ENCODE measurements at regions not wholly inside any gene's neighbourhood (a gene's known extent, or its start where the extent isn't known, plus 50 kb on each side); places are given as distances from the start of the nearest gene placed in this dataset.
"Not testable (repeated sequence)": the region's sequence is repeated elsewhere in the genome, so short reads cannot be mapped to it uniquely, and the experiment has no call there.

- no peak for DNase-seq
Observed at GRCh38 chr2:56021579-56021978, 98.0 kb upstream of the EFEMP1 start.

DNA sequence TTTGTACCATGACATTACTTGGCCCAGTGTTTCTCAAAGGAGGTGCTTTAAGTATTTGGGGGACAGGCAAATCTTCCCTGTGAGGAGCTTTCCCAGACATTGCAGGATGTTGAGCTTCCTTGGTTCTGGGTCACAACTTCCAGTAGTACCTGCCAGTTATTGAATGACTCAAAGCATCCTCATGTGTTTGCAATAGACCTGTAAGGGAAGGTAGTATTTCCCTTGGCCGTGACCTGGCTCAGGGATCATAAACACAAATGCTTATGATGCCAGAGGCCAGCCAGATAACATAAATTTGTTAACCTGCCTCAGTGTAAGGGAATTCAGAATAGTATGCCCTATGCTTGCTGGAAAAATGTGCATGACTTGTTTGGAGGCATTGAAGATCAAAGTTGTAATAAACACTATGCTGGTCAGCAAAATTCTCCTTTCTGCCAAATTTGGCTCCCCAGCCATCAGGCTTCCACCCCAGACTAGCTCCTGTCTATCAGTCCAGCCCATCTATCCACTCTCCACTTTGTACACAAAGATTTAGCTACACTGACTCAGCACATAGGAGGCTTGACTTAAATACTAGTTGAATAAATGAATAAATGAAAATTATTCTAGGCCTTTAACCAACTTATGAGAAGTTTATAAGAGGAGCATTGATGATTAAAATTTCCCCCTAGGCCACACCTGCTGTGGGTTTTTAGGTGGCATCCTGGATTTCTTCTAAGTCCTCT is 102.0 kb upstream of the EFEMP1 start:
- DNase-seq = no peak

DNA sequence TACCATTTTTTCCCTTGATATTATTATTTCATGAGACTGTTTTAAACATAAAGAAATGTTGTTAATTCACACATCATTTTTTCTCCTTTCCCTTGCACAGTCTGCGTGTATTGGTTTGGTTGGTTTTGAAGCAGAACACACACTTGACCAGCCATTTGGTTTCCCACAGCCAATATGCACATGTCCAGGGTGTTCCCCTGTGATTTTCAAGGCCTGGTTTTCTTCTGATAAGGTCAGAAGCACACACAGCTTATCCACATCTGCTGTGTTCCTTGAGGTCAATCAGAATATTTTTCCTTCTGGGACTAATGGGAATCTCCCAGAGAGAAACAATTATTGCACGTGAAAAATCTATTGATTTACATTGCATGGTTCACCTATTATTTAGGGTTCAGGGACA is 103.2 kb upstream of the EFEMP1 start:
- DNase-seq = no peak

DNA sequence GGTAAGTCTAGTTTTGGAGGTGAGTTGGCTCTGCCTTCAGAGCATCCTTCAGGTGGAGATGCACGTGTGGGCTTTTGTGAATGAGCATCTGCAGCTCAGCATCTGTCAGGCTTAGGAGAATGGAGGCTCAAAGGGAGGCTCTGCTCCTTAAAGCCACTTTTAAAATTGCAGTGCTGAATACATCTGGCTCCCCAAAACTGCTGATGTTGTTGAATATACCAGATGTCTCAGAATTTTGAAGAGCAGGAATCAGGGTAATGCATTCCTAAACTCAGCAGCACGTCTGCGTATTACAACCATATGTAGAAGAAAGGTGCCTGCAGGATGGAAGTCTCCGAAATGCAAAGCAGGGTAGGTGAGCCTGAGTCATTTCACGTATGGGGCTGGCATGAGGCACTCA is 106.5 kb upstream of the EFEMP1 start:
- DNase-seq = no peak

GRCh38 chr2:56030901-56031300 is 107.3 kb upstream of the EFEMP1 start:
- DNase-seq = no peak

DNA sequence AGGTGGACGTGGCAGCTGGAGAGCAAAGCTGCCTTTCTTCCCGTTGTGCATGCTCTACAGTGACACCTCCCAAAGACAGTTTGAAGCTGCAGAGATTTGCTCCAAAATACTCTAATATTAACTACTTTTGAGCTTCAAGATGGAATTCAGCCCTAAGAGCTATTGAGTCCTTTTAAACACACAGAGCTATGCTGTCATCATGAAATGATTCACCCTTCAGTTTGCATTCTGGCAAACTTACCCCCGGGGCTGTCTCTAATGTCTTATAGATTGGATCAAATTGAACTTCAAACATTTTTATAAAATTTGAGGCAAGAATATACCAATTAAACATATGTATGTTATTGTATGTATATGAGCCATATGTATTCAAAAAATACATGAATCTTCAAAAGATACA is 110.7 kb upstream of the EFEMP1 start:
- DNase-seq = no peak

DNA sequence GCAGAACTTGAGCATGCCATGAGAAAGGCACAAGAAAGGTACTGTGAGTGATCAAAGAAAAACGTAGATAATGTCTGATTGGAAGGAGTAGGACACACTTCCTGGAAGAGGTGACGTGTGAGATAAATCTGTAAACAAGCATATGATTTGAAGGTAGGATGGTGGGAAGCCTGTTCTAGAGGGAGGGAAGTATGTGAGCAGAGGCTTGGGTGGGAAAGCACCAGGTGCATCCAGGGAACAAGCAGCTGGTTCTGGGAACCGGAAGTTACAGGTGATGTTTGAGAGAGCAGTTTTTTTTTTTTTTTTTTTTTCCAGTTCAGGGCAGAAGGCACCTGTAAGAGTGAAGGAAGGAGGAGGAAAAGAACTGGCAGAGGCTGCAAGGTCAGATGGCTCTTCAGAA is 116.6 kb upstream of the EFEMP1 start:
- no peak for DNase-seq

- no peak for DNase-seq
Observed at GRCh38 chr2:56040834-56041233, 117.3 kb upstream of the EFEMP1 start.

DNA sequence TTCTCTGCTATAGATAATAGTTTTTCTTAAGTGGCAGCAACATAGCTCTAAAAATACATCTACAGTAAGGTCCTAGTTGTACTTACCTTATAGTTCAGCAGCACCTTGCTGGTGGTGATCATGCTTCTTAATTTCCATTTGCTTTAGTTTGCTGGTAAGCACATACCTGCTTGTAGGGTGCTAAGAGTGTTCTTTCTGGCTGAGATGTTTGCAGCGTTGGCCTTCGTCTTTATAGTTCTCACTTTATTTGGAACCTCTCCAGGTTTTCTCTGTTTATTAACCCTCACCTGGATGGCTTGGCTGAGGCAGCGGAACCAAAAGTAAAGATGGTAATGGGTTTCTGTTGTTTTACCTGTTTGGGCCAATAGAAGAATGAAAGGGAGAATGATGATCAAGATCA is 123.6 kb upstream of the EFEMP1 start:
- DNase-seq = peak; percentile 84 to 92

- DNase-seq = no peak
Observed at GRCh38 chr2:56049233-56049845, 125.8 kb upstream of the EFEMP1 start.

DNA sequence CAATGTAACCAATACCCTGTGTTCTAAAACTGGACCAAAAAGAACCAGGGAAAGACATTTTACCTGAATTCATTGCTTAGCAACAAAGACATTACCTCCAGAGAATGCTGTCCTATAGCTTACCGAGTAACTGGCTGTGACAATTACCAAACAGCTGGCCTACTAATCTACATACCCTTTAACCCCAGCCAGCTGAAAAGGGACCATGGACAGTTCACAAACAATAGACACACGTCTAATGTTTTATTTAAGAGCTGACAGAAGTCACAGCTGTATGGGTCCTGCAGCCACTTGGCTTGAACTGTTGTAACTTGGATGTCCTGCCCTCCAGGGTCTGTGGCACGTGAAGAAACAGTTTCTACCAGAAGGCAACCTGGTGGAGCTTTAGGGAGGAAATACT is 130.1 kb upstream of the EFEMP1 start:
- DNase-seq = no peak

DNA sequence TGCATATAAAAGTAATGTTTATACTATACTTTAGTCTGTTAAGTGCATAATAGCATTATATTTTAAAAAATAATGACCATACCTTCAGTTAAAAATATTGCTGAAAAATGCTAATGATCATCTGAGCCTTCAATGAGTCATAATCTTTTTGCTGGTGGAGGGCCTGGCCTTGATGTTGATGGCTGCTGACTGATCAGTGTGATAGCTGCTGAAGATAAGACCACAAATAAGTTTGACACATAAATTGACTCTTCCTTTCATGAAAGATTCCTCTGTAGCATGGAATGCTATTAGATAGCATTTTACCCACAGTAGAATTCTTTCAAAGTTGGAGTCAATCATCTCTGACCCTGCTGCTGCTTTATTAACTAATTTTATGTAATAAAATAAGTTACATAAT is 128.4 kb upstream of the CCDC85A start:
- DNase-seq = no peak

GRCh38 chr2:56061327-56061726 is 122.5 kb upstream of the CCDC85A start:
- DNase-seq = not testable (repeated sequence)

GRCh38 chr2:56068746-56069145 is 115.0 kb upstream of the CCDC85A start:
- no peak for DNase-seq

DNA sequence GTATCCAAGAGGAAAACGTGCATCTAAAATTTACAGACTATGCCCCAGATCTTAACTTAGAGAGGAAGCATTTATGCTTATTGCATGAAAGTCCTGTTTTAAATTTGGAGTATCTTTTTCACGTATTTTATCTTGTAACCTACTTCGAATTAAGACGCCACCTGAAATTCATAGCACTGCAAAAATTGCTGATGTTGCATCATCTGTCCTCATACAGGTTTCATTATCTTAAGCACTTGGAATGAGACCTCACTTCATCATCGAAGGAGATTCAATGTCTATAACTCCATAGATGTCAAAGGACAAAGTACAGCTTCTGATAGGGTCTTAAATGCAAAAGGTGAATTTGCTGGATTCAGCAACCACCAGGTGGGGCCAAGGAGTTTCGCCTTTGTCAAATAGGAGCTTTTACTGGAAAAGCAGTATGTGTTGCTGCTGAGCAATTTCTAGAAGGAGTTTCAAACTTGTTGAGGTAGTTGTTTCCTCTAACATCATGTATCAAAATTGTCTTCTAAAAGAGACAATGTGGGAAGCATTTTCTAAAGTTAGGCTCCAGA is 106.4 kb upstream of the CCDC85A start:
- peak in 1 of 2 experiments; percentile 3 for DNase-seq

DNA sequence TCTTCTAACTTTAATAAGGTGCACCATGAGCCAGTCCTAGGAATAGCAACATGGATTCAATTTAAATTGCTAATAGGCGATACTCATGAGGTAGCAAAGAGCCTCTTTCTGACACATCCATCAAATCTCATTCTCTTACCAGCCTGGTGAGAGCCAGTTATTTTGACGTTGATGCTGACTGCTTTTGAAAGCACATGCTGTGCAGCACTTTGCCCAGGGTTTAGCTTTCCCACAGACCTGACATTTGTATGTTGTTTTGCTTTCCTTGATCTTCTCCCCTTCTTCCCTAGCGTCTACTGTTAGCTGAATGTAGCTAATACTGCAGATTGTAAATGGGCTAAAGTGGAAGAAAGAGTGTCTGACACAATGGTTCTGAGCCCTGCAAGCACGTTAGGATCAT is 101.1 kb upstream of the CCDC85A start:
- DNase-seq = no peak

DNA sequence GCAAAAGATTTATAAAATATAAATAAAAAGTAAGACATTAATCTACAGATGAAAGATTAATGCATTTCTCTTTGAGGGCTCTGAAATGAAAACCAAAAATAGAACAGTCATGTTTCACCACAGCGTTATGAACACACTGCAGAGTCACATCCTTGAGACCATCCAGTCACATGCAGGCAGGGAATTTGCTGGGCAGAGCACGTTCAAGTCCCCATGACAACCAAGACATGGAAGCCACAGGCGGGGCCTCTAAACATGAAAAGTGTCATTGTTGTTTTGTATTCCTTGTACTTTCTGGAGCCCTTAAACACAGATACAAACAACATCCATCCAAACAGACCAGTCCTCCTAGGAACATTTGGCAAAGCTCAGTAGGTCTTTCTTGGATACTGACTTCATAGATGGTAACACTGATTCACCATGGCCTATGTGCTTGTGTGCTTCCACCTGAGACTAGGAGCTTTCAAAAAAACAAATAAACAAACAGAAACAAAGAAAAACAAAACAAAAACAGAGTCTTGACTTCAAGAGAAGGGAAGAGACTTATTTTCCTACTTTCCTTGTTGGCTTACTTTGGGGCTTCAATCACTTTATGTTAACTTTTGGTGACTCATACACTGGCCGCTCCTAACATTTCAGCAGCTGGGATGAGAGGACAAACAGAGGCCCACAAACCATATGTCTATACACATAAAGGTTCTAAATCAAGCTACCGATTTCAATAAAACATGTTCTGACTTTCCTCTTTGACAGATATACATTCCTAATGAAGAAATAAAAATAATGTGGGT is 99.5 kb upstream of the CCDC85A start:
- no peak for DNase-seq

DNA sequence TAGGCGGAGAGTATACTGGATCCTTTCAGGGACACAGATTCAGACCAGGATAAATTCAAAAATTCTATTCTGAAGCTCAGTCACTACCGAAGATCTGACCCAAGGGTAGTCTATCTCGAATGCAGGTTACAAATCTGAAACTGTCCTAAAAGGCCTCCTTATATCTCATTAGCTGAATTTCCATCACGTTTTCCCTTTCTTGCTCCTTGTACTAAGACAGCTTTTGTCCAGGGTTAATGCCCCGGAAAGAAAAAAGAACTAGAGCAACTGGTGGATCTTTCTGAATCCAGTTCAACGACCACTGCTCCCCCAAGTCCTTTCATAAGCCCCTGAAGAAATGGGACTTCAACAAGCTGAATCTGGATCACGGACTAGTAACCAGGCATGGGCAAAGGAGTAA is 97.5 kb upstream of the CCDC85A start:
- no peak for DNase-seq

GRCh38 chr2:56088411-56088810 is 95.4 kb upstream of the CCDC85A start:
- no peak for DNase-seq

DNA sequence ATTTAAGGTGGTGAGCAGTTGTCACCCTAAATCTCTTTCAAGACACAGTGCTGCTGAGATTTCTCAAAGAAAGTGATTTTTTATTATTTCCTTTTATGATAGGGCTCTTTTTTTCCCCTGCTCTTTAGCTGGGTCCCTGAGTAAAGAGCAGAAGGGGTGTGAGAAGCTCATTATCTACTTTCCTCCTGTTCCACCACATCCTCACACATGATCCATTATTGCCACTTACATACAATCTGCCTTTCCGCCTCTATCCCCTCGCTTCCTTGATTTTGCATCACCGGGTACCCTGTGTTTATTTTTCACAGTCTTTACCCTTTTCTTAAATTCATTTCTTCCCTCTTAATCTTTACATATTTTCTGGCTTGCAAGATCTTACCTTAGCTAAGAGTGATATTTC is 93.9 kb upstream of the CCDC85A start:
- DNase-seq = no peak

- no peak for DNase-seq
Observed at GRCh38 chr2:56099963-56100362, 83.8 kb upstream of the CCDC85A start.

DNA sequence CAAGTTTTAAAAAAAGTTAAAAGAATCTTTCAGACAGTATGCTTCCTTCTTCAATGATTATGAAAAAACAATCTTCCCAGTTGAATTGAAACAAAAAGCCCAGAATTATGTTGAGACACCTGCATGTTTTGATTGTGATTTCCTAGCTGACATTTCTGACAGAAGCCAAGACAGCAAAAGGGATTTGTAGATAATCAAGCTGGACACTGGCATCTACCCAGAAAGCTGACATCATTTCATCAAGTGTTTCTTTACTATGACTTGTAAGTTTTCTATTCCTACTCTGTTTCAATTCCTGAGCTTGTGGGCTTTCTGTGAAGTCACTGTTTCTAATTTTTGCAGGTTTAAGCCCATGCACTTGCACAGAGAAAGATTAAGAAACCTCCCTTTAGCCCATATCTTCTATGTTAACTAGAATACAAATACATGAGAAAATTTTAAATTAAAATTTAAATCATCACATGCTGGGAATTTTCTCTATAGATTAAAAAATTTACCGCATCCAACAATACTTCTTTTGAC is 82.9 kb upstream of the CCDC85A start:
- no peak for DNase-seq

GRCh38 chr2:56102098-56102497 is 81.7 kb upstream of the CCDC85A start:
- no peak for DNase-seq

GRCh38 chr2:56102866-56103265 is 80.9 kb upstream of the CCDC85A start:
- no peak for DNase-seq
